GM18951 (cell line): ENCODE measurements at regions not wholly inside any gene's neighbourhood (a gene's known extent, or its start where the extent isn't known, plus 50 kb on each side); places are given as distances from the start of the nearest gene placed in this dataset.

Source experiments
- POLR2A ChIP-seq: IDR thresholded peaks from 4 replicates; pipeline ENCODE4 v1.6.1; 2011; ENCODE audit warnings: mild to moderate bottlenecking; ENCODE audit not compliant: insufficient read length, insufficient read depth; ENCODE audit errors: extremely low read depth
- in situ Hi-C: fragments of 300-500 bp; cut with MboI; formaldehyde crosslinking; loops from one replicate; pipeline ENCODE4 v1.12.0; 2022; ENCODE audit warnings: low sequenced_read_pairs, mixed read lengths, inconsistent platforms; ENCODE audit not compliant: unreplicated experiment

GRCh38 chr7:124444696-124445480 is 320.7 kb downstream of the GPR37 start:
- in situ Hi-C loops = no loop called here
- no peak for TF ChIP-seq POLR2A

GRCh38 chr7:124443762-124444161 is 321.8 kb downstream of the GPR37 start:
- in situ Hi-C loops = no loop called here

GRCh38 chr7:124440081-124440480 is 325.5 kb downstream of the GPR37 start:
- TF ChIP-seq POLR2A = no peak
- in situ Hi-C loops = no loop called here

More at GRCh38 chr7:124443762-124444161, 321.8 kb downstream of the GPR37 start:
- no peak for TF ChIP-seq POLR2A

GRCh38 chr7:124432009-124432578 is 333.5 kb downstream of the GPR37 start:
- in situ Hi-C loops = no loop called here
- TF ChIP-seq POLR2A = no peak

GRCh38 chr7:124429923-124430322 is 335.7 kb downstream of the GPR37 start:
- no peak for TF ChIP-seq POLR2A
- in situ Hi-C loops = no loop called here

- TF ChIP-seq POLR2A = no peak
- in situ Hi-C loops = no loop called here
Observed at GRCh38 chr7:124428781-124429180, 336.8 kb downstream of the GPR37 start.

- in situ Hi-C loops = no loop called here
- TF ChIP-seq POLR2A = no peak
Observed at GRCh38 chr7:124426621-124427020, 339.0 kb downstream of the GPR37 start.

- TF ChIP-seq POLR2A = no peak
- in situ Hi-C loops = no loop called here
Observed at GRCh38 chr7:124423863-124424262, 341.7 kb downstream of the GPR37 start.

GRCh38 chr7:124422081-124422480 is 343.5 kb downstream of the GPR37 start:
- in situ Hi-C loops = no loop called here
- TF ChIP-seq POLR2A = no peak

- in situ Hi-C loops = no loop called here
- no peak for TF ChIP-seq POLR2A
Observed at GRCh38 chr7:124420367-124420766, 345.2 kb downstream of the GPR37 start.

- in situ Hi-C loops = no loop called here
Observed at GRCh38 chr7:124413029-124413428, 352.6 kb downstream of the GPR37 start.

GRCh38 chr7:124412531-124412930 is 353.1 kb downstream of the GPR37 start:
- TF ChIP-seq POLR2A = no peak
- in situ Hi-C loops = no loop called here

More at GRCh38 chr7:124413029-124413428, 352.6 kb downstream of the GPR37 start:
- TF ChIP-seq POLR2A = no peak

- no peak for TF ChIP-seq POLR2A
- in situ Hi-C loops = no loop called here
Observed at GRCh38 chr7:124411796-124412195, 353.8 kb downstream of the GPR37 start.

GRCh38 chr7:124403587-124403986 is 362.0 kb downstream of the GPR37 start:
- TF ChIP-seq POLR2A = no peak
- in situ Hi-C loops = no loop called here
